ENCODE measurements at regions not wholly inside any gene's neighbourhood (a gene's known extent, or its start where the extent isn't known, plus 50 kb on each side); places are given as distances from the start of the nearest gene placed in this dataset.

GRCh38 chr21:27291006-27291405 lies 324.1 kb upstream of the ADAMTS5 start:
- TF ChIP-seq CTCF (IDR thresholded peaks at IDR 0.05; ENCODE audit: extremely low read depth in 1 of 2, insufficient read depth in 1 of 2, low read depth in 1 of 2, low read length in 2 of 2) (no peak), POLR2A (IDR thresholded peaks at IDR 0.05; ENCODE audit: low read depth, low read length) (no peak), EZH2 (IDR thresholded peaks at IDR 0.05; ENCODE audit: borderline replicate concordance, low read depth, low read length, severe bottlenecking) (no peak)
